ENCODE measurements at regions not wholly inside any gene's neighbourhood (a gene's known extent, or its start where the extent isn't known, plus 50 kb on each side); places are given as distances from the start of the nearest gene placed in this dataset.
A peak's percentile ranks its signal among the peaks of the same experiment; 100 is the strongest.

- peak in 2 of 3 donors; percentile 13 to 29 for DNase-seq
Observed at GRCh38 chr6:148653138-148653776, 93.6 kb upstream of the UST start.

- DNase-seq: peak; percentile 85 to 98 (median 98)
Observed at GRCh38 chr6:148657048-148657447, 89.8 kb upstream of the UST start.

- no peak for DNase-seq
Observed at GRCh38 chr6:148658681-148659430, 88.0 kb upstream of the UST start.

- DNase-seq: no peak
Observed at GRCh38 chr6:148667395-148667794, 79.4 kb upstream of the UST start.

- DNase-seq: no peak
Observed at GRCh38 chr6:148671085-148671484, 75.7 kb upstream of the UST start.

- DNase-seq: no peak
Observed at GRCh38 chr6:148671952-148672351, 74.9 kb upstream of the UST start.

- peak in 1 of 3 donors; percentile 12 for DNase-seq
Observed at GRCh38 chr6:148674306-148674705, 72.5 kb upstream of the UST start.

- peak; percentile 42 to 81 (median 81) for DNase-seq
Observed at GRCh38 chr6:148677594-148678476, 69.0 kb upstream of the UST start.

- DNase-seq: no peak
Observed at GRCh38 chr6:148678682-148679081, 68.1 kb upstream of the UST start.

GRCh38 chr6:148681666-148682065, 65.2 kb upstream of the UST start:
- no peak for DNase-seq

GRCh38 chr6:148682252-148682651, 64.6 kb upstream of the UST start:
- DNase-seq: no peak

- peak; percentile 68 to 89 (median 81) for DNase-seq
Observed at GRCh38 chr6:148682990-148683389, 63.8 kb upstream of the UST start.

- no peak for DNase-seq
Observed at GRCh38 chr6:148689168-148689567, 57.7 kb upstream of the UST start.

GRCh38 chr6:148693882-148694484, 52.8 kb upstream of the UST start:
- peak in 1 of 3 donors; percentile 36 for DNase-seq
